DMS 273 (cell line): ENCODE measurements at regions not wholly inside any gene's neighbourhood (a gene's known extent, or its start where the extent isn't known, plus 50 kb on each side); places are given as distances from the start of the nearest gene placed in this dataset.
A peak's percentile ranks its signal among the peaks of the same experiment; 100 is the strongest.
"Not testable (repeated sequence)": the region's sequence is repeated elsewhere in the genome, so short reads cannot be mapped to it uniquely, and the experiment has no call there.

Experiments used
- DNase-seq: peaks from one replicate; lab custom pipeline; 2025; ENCODE audit not compliant: unreplicated experiment; lab: John Stamatoyannopoulos, UW

DNA sequence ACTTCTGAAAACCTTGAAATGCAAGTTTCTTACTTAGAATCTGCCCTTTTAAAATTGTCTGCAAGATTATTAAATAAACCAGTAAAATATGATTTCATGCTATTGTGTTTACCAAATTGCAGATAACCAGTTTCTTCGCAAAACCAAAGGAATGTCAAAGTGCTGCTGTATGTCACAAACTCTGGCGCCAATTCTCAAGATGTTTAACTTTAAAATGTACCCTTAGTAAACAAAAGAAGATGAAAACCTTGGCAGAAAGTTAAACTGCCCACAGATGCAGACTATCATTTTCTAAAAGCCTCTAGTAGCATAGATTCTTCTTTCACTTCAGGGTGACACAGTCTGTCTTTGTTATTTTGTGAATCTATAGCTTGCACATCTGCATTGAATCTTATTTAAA is 189.2 kb downstream of the SLITRK6 start:
- no peak for DNase-seq

DNA sequence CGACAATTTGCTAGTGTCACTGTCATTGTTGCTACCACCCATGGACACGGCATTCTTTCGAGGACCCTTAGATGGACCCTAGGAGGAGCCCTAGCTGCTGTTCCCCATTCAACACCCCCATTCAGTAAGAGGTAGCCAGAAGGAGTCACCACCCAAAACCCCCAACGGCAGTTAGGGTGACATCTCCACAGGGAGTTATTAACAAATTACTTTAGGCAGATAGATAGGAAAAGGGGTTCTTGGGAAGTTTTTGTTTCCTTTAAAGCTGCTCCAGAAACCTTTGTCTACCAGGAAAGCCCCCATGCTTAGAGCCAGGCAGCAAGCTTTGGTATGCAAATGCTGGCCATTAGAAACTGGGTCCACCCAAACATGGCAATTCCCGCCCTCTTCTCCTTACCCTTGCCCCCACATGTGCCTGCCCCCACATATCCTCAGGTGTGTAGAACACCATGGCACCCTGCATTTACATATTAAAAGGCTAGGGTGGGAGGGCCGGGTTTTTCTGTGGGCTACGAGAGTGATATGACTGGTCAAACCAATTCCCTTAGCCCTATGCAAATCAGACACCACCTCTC is 190.9 kb downstream of the SLITRK6 start:
- no peak for DNase-seq

DNA sequence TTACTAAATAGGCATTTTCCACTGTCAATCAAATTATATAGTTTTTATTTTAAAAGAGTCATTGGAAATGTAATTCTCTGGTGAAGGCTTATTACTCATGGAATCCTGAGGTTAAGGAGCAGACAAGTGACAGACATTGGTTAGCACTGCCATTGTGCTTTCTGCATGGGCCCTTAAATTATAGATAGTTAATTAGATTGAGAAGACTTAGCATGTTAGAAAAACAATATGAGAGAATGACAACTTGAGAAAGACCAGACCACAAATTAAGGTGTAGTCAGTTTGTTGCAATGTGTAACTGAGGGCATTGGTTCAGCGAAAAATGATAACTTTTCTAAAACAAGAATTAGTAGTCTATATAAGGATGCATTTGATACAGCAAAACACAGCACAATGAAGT is 195.5 kb downstream of the SLITRK6 start:
- DNase-seq = no peak

DNA sequence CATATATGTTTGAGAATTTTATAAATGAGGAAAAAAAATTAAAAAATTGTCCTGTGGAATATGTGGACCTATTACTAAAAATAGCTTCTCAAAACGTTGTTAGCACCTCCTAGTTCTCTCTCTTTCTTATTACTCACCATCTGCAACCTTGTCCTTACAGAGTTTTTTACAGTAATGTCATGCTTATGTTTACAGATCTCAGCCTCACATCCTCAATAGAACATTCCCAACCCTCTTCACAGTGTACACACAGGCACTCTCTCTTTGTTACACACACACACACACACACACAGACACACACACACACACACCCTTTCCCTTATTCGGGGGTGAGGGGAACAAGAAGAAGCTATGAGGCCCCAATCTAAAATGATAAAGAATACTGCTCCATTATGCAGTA is 197.7 kb downstream of the SLITRK6 start:
- DNase-seq = no peak

DNA sequence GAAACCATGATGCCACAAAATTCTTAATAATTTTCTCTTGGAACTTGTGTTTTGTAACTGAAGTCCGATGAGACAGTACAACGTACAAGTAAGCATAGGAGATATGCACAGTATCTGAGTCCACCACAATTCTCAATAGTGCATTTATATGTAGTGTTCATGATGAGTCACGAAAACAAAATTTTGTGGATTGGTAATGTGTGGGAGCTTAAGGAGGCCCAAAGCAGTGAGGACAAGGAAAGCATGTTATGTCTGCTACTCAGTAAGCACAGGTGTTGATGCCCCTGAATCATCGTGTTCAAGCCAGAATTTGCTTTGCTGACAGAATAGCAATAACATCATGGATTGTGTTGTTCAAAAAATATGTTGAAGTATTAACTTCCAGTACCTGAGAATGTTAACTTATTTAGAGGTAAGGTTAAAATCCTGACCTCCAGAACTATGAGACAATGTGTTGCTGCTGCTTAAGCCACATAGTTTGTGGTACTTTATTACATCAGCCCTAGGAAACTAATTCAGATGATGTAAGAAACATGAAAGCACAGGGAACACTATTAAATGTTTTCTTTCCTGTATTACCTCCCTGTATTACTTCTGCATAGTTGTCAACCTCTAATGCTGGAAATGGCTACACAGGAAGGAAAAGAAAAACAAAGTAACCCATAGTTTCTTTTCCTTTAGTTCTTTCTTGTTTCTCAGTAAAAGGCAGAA is 201.3 kb downstream of the SLITRK6 start:
- no peak for DNase-seq

DNA sequence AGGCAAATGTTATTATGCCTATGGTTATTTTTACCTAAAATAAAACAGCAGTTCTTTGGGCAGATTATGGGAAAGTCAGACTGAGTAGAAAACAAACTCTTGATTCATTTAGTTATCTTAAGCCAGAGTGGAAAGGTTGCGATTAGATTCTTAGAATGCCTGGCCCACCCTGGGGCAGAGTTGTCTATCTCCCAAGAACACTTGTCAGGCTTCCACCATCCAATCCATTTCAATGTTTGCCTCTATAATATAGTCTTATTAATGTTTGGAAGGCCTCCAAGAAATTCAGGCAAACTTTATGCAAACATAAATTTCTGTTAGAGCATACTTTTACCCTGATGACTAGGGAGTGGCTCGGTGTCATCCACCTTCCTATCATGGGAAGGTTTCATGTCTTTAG is 207.0 kb downstream of the SLITRK6 start:
- no peak for DNase-seq

DNA sequence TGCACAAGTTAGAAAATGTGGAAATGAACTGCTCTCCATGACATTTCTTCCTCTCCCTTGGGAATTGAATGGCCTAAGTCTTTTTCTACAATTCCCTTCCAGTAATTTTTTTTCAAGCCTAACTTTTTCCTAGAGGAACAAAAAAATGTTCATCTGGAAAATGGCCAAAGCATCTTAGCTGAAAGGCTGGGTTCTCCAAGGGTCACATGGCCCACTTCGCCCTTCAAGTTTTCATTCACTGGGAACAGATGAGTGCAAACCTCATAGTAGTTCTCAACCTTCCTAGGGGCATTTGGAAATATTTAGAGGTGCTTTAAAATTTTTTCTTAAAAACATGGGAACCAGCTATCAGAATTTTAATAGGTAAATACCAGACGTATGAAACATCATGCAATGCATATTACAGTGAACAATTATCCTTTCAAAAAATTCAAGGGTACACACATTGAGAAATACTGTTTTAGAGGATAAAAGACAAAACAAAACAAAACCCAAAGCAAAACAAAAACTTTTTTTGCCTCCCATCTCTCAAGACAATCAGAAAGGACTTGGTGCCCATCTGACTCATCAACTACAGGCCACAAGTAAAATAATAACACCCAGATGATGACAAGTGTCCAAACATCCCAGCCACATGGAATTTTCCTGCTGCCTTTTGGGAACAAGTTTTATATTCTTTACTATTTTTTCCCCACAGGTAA is 208.8 kb downstream of the SLITRK6 start:
- no peak for DNase-seq

DNA sequence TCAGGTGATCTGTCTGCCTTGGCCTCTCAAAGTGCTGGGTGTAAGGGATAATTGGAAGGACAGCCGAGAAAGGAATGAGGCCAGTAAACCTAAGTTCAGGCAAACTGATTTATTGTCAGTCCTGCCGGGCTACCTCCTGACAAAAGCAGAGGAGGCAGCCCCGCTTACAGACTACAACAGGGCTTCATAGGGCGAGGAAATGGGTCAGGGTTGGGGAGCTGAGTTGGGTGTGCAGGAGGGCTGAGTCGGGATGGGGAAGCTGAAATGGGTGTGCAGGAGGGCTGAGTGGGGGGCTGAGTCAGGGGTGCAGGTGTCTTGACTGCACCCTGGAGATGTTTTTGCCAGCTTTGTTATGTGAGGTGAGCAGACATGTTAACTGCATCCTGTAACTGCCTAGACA is 210.2 kb downstream of the SLITRK6 start:
- no peak for DNase-seq

DNA sequence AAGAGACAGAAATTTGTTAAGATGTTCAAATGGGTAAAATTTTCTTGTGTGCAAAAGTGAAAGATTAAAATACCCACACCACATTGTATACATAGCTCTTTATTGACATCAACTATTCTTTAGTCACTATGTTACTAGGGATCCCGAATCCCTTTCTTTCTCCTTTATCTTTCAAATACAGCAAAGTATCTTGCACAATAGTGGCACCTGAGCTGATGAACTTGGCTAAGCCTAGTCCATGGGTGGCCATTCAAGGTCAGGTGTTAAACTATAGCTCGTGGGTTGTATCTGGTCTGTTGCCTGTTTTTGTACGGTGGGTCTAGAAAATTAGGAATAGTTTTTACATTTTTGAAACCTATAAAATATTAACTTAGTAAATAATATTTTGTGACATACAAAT is 210.9 kb downstream of the SLITRK6 start:
- no peak for DNase-seq

DNA sequence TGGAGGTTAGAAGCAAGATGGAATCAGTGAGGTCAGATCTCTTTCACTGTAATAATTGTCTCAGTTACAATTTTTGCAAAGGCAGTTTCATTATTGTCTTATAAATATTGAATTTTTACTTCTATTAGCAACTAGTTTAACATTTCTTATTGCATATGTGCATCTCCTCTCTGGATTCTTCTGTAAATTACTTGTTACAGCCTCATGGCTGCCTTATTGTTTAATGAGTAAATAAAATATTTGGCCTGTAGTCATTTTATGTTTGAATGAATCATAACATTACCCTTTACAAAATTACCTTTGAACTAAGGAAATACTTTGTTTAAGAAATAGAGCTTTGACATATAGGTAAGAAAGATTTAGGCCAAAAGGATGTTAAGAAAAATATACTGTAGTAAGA is 212.4 kb downstream of the SLITRK6 start:
- no peak for DNase-seq

DNA sequence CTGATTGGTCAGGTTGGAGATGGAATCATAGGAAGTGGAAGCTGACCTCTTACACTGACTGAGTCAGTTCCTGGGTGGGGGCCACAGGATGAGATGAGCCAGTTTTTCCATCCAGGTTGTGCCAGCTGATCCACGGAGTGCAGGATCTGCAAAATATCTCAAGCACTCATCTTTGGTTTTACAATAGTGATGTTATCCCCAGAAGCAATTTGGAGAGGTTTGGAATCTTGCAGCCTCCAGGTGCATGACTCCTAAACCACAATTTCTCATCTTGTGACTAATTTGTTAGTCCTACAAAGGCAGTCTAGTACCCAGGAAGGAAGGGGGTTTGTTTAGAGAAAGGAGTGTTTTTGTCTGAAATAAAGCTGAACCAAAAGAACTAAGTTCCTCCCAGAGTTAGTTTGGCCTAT is 212.8 kb downstream of the SLITRK6 start:
- no peak for DNase-seq

DNA sequence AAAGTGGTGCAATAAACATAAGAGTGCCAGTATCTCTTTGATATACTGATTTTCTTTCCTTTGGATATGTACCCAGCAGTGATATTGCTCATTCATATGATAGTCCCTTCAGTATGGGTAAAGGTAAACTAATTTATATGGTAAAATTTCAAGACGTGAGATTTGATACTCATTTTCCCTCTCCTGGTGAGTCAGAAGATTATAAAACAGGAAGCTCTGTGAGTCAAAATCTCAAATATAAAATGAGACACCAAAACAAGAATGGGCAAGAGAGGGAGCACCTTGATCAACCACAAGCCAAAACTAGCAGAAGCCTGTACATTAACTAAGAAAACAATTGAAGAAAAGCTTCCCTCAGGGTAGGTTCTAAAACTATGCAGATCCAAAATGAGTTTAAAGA is 216.3 kb downstream of the SLITRK6 start:
- DNase-seq = no peak

DNA sequence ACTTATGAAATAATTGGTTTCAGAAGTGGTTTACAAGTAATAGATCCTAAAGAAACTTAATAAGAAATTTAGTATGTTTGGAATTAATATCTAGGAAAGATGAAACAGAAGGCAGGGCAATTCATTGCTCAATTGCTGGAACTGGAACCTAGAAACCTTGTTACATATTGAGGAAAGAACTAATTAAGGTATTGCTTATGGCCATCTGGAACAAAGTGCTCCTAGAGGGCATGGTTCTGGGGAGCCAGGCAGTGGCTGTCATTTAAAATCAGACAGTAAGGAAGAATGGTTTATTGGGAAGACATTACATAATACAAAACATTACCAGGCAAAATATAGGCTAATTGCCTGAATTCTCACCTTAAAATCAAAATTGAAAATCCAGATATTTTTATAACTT is 224.1 kb downstream of the SLITRK6 start:
- no peak for DNase-seq

DNA sequence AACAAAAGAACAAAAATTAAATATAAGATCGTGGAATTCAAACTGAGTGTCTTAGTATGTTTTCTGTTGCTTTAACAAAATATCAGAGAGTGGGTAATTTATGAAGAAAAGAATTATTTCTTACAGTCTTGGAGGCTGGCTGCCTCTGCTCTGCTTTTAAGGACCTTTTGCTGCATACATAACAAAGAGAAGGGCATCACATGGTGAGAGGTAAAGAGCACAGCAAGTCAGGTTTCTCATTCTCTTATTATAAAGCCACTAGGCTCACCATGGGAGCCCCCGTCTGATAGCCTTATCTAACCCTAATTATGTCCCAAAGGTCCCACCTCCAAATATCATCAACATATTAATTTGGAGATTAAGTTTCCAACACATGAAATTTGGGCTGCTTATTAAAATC is 231.3 kb downstream of the SLITRK6 start:
- no peak for DNase-seq

DNA sequence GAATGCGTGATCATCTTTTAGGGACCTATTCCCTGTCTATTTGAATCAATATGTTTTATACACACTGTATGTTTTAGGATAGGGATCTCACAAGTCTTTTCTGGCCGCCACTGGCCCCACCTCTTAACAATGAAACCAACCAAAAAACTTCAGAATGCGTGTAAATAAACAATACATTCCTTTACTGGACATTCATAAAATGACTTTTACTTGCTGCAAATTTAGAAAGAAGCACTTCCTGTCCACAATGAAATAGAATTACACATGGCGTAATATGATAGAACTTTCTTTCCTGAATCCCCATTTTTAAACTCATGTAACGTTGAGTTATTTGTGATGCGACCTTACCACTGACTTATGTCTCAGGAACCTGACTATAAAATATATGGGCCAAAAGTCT is 233.6 kb downstream of the SLITRK6 start:
- DNase-seq = no peak

DNA sequence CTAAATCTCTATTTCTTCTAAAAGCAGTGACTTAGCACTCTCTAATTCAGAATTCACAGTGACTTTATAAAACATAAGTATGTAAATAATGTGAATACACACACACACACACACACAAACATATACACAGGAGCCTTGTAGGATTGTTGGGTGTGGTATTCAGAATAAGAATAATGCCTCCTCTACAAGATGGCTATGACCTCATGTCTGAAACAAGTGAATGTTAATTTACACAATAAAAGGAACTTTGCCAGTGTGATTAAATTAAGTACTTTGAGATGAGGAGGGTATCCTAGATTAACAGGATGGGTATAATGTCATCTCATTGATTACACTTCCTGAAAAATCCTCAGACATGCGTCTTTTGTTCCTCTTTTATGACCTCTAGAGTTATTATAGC is 234.6 kb downstream of the SLITRK6 start:
- no peak for DNase-seq

DNA sequence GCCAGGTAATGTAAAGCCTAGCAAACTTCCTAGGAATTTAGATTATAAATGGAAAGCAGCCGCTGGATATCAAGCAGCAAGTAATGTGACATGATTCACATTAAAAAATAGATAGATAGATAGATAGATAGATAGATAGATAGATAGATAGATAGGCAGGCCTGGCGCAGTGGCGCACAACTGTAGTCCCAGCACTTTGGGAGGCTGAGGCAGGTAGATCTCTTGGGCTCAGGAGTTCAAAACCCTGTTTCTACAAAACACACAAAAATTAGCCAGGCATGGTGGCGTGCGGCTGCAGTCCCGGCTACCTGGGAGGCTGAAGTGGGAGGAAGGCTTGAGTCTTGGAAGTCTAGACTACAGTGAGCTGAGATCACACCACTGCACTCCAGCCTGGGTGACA is 236.9 kb downstream of the SLITRK6 start:
- DNase-seq = no peak

DNA sequence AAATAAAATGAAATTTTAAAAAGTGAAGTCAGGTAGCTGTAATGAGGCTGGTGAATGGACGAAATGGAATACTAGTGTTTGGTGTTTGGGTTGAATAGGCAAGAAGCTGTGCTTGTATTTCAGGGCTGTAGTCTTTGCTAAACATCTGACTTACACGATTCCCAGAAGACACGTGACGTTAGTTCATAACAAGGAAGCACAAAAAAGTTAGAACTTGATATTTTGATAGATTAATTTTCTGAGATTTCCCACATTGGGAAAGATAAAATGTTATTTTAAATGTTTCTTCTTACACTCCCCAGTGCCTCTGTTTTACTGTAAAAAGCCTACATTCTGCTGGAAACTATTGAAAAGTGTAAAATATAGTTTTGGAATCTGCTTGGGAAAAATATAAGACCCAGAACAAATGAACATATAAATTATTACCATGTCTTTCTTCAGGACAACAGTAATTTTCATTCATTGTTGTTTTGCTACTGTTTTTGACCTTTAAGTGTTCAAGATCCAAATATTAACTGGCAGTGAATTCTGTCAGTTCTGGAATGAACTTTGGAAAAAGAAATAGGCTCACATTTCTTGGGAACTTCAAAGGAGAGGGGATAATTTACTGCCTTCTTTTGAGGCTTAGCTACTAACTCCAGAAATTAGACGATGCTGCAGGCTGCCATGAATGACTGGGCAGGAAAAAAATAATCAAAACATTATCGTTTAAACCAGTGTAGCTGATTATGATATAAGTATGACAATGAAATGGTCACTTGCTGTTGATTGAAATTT is 241.3 kb downstream of the SLITRK6 start:
- no peak for DNase-seq

DNA sequence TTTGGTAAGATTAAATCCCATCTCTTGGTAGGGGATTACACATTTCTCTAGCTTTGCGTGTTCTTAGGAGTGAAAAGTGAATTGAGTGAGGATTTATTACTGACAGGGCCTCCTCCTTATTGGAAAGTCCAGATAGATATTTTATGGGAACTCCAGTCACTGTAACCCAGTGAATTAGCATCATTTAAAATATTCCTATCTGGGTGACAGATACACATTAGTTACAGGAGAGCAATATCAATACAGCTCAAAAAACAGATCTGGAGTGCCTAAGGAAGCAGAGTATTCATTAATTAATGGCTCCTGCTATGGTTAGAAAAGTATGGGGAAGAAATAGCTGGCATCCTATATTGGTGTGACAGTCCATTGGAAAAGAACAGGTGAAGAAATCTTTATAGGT is 248.2 kb downstream of the SLITRK6 start:
- no peak for DNase-seq

DNA sequence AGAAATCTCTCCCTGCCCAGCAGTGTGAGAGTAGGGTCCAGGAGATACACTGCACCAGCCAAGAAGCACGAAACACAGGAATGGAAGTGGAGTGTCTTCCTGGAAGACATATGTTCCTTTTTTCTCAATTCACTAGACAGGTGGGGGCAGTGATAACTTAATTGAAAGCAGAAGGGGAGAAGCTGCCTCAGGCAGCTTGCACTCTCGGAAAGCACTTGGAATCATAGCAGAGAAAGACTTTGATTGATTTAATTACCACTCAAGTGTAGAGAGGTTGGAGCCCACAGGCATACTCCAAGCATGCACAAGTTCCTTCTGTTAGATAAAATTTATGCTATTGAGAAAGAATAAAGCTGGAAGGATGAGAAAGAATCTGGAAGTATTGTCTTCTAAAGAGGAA is 249.4 kb downstream of the SLITRK6 start:
- peak; percentile 0 for DNase-seq

DNA sequence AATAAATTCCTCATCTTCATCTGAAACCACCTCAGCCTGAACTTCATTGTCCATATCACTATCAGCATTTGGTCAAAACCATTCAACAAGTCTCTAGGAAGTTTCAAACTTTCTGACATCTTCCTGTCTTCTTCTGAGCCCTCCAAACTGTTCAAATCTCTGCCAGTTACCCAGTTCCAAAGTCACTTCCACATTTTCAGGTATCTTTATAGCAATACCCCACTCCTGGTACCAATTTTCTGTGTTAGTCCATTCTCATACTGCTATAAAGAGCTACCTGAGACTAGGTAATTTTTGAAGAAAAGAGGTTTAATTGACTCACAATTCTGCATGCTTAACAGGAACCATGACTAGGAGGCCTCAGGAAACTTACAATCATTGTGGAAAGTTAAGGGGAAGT is 250.4 kb downstream of the SLITRK6 start:
- not testable (repeated sequence) for DNase-seq

DNA sequence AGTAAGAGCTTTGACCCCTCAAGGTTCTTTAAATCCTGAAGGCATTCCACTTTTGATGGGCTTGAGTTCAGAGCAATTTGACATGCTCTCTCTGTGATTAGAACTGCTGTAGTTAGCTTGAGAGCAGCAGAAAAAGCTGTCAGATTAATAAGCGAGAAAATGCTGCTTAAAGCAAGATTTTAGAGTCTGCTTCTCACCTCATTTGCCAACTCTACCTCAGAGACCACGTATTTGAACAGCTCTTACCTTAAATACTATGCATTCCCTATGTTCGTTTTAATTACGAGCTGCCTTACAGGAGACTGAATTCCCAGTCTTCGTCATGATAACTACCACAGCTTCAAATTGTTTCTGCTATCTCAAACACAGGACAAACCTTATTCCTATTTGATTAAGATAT is 253.4 kb downstream of the SLITRK6 start:
- DNase-seq = no peak
